Hepatic stellate cell (primary cell): ENCODE measurements at regions not wholly inside any gene's neighbourhood (a gene's known extent, or its start where the extent isn't known, plus 50 kb on each side); places are given as distances from the start of the nearest gene placed in this dataset.

Experiments used
- DNase-seq: peaks from one replicate; pipeline ENCODE4 v3.0.0; 2011; ENCODE audit warnings: low spot score

- no peak for DNase-seq
Measured at GRCh38 chr1:244157731-244158438, 106.8 kb downstream of the ZBTB18 start.

- no peak for DNase-seq
Measured at GRCh38 chr1:244159646-244160045, 108.6 kb downstream of the ZBTB18 start.

DNA sequence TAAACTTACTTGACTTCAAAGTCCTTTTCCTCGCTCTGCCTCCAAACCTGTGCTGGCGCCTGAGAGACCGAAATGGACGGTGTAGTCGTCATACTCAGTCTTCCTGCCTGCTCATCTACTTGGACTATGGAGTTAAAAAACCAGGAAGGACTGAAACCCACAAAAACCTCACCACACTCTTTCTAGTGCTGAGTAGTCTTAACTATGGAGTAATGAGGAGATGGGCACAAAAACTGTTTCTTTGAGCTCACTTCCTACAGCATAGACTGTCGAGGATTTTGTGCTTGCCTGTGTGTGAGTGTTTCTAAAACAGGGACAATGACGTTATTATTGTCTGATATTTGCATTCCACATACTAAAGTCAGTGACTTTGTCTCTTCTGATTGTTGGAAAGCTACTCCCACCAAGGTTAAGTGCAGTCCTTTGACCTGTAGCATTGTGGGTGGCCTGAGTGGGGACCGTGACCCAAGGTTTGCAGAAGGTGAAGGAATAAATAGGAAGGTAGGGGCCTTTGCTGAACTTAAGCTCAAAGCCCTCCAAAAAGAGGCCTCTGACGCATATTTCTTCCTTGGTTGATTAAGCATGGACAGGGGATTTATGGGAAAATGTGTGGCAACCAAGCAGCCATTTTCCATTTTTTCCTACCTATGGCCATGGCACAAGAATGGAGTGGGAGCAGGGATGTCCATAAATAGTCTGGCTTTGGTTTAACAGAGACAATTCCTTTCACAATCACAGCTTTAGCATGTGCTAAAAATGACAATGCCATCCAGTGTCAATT is 109.6 kb downstream of the ZBTB18 start:
- DNase-seq, result no peak

DNA sequence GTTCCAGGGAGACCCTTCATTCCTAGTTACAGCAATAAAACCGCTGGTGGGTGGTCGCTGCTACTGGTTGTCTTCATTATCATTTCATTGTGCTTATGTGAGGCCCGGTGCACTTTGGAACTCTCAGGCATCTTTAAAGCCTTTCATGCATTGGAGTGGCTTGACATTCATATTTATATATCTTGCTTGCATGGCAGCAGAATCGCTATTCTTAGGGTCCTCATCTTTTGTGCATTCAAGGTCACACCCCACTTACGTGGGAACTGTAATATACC is 110.1 kb downstream of the ZBTB18 start:
- no peak for DNase-seq

GRCh38 chr1:244162786-244163530 is 111.9 kb downstream of the ZBTB18 start:
- no peak for DNase-seq

DNA sequence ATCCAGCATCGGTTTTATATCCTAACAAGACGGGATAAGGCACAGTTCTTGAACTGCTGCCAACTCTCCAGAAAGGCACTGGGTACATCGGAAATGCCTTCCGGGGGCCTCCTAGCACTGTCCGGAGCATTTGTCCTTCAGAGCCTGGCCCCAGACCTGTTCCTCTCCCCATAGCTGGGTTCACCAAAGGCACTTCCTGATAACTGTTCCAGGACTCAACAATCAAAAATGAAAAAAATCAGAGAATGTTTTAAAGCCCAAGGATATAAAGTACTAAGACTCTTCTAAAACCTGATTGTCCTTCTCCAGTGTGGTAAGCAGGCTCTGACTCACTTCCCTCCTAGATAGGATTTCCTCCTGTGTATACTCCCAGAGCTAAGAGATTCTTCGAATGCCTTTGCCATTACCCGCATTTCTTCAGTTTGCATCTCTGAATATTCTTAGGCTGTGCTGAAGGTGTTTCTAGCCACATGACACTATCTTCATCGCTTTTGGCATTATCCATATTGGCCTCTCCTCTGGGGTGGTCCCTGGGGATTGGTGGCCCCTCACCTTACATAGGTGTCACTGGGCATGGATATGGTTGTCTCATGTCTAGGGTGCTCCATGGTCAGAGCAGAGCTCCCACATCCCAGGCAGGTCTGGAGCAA is 112.9 kb downstream of the ZBTB18 start:
- DNase-seq, result peak; percentile 85

DNA sequence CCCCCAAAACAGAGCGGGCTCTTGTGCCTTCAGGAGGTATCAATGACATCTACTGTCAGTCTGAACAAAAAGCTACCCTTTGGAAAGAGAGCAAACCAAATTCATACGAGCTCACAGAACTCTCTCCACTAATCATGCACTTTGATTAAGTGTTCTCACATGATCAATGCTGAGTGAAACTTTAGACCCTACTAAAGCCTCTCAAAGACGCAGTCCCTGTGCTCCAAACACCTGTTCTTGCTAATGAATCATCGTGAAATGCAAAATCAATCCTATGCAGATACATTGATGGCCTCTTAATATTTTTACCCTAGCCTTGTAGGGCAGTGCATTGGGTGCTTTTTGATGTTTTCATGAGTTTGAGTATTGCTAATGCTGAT is 113.4 kb downstream of the ZBTB18 start:
- DNase-seq, result no peak

DNA sequence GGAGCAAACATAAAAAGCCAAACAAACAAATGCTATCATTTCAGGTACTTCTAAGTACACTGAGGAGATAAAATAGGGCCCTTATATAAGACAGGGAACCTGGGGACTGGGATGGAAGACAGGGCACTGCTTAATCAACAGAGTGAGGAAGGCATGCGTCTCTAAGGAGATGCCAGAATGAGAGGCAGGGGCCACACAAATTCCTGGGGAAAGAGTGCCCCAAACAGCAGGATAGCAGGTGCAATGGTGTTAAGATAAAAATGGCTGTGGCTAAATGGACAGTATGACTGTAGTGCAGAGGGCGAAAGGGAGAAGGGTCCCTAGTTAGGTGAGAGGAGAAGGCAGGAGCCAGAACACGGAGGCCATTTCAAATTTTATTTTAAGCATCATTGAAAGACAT is 113.9 kb downstream of the ZBTB18 start:
- DNase-seq, result no peak

DNA sequence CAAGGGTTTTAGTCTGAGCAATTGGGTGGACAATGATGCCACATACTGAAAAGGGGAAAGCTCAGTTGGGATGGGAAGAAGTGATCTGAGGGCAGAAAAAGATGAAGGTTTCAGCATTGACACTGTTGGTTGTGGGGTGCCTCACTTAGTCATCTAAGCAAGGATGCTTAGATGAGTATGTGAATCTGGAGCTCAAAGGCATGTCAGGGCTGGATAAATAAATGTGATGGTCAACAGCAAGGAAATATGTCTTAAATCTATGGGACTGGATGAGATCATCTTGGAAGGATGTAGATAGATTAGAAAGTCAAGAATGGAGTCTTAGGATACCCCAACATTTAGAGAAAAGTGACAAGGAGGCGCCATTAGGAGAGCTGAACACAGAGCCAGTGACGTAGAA is 114.6 kb downstream of the ZBTB18 start:
- DNase-seq, result no peak

GRCh38 chr1:244171241-244171985 is 120.3 kb downstream of the ZBTB18 start:
- DNase-seq, result no peak

DNA sequence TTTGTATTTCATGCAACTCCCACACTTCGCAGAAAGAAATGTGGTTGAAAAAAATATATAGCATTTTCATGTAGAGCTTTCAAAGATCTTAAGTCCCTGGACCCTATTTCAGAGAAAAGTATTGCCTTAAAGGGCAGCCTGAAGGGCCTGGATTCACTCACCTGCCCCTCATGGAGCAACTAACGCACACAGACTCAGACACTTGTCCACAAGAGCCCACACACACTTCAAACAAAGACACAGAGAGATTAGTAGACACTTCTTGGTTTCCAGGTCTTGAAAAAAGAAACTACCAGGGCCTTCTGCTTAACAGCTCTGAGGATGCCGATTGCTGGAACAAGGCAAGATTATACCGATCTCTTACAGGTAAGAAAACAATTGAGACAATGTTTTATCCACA is 122.2 kb downstream of the ZBTB18 start:
- no peak for DNase-seq

DNA sequence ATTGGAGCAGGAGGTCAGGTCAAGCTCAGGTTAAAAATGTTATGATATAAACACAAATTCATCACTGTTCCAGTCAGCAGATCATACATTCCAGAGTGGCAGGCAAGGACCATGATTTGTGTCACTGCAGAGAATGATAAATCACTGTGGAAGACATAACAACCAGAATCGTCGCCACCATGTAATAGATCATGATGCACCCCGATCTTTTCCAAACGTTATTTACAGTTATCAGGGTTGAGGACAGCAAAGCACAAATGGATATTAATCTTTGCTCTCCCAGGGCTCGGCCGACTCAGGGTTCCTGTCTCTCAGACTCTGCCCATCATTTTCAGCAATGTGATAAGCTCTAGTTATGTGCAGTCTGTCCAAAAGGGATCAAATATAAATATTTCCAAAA is 122.7 kb downstream of the ZBTB18 start:
- no peak for DNase-seq

DNA sequence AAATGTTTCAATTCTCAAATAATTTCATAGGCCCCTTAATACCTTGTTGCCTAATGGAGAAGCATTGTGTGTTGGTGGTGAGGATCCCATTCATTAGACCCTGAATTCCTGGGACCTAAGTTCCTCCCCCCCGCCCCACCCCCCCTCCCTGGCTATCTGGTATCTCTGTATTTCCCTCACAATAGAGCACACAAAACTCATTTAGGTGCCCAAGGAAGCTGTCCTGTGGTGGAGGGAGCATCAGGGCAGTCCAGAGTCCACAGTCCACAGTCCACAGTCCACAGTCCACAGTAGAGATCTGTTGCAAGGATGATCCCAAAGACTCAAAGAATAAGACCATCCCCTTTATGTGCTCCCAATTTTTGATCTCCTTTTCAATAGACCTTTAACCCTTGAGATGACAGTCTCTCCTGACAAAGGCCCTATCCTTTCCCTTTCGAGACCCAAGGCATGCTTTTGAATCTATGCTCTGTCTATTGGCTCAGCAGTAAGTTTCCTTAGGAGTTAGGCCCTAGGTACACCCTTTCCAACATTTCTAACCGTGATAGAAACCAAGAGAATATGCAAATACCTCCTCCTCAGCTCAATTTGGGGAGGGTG is 123.9 kb downstream of the ZBTB18 start:
- DNase-seq, result no peak

- no peak for DNase-seq
Measured at GRCh38 chr1:244176201-244176600, 125.1 kb downstream of the ZBTB18 start.

GRCh38 chr1:244180256-244180655 is 129.2 kb downstream of the ZBTB18 start:
- no peak for DNase-seq

DNA sequence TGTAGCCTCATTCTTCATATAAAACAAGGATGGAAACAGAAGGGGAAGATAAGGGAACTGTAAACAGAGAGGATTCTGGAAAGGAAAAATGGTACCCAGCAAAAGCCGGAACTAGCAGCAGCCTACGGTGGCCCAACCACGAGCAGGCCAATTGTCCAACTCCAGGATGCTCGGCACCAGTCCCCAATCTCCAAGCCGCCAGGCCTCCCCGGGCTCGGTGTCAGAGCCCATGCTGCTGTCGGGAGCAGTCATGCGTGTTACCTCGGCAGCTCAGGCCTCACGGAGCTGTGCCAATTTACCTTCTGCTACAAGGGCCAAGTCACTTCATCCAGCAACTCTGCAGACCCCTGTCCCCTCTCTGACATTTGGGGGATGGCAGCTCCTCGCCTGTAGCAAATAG is 130.8 kb downstream of the ZBTB18 start:
- no peak for DNase-seq

GRCh38 chr1:244183037-244183436 is 132.0 kb downstream of the ZBTB18 start:
- no peak for DNase-seq

DNA sequence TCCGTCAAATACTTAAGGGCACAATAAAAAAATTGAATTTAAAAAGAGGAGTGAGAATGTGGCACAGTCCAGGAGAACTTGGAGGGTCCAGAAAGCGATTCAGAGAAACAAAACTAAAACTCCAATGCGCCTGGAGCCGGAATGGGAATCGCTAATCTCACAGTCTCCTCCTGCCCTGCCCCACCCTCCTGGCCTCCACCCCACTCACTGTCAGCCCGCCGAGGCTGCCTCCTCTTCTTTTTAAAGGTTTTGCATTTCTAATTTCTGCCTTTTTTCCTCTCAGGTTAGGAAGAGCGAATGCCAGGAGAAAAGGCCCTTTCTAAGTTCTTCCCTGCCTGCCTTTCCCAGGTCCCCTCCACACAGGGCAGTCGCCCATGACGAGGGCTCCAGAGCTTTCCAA is 135.3 kb downstream of the ZBTB18 start:
- no peak for DNase-seq

- no peak for DNase-seq
Measured at GRCh38 chr1:244187310-244187709, 136.2 kb downstream of the ZBTB18 start.

GRCh38 chr1:244191581-244191980 is 140.5 kb downstream of the ZBTB18 start:
- DNase-seq, result no peak

- DNase-seq, result no peak
Measured at GRCh38 chr1:244192325-244192724, 141.2 kb downstream of the ZBTB18 start.
